CD8-positive, alpha-beta memory T cell (primary cell): ENCODE measurements at regions not wholly inside any gene's neighbourhood (a gene's known extent, or its start where the extent isn't known, plus 50 kb on each side); places are given as distances from the start of the nearest gene placed in this dataset.

Experiments used
- CTCF ChIA-PET: fragments of 350-600 bp; sonication (Branson Sonifier 250); formaldehyde crosslinking; loops from one replicate; lab custom pipeline; 2021; ENCODE audit warnings: antibody characterized with exemption; lab: Charles Lee
- POLR2A ChIA-PET: fragments of 350-600 bp; sonication (Branson Sonifier 250); formaldehyde crosslinking; loops from one replicate; lab custom pipeline; 2021; ENCODE audit warnings: antibody characterized with exemption; lab: Charles Lee
- DNase-seq, 5 donors: peaks; one replicate each; pipeline versions ENCODE4 v3.0.0 to v3.0.0-alpha.2; 2020 to 2022; ENCODE audit warnings: mixed read lengths in 1 of 5
- H3K27ac ChIP-seq: one replicate; pipeline ENCODE4 v1.7.0; 2013; ENCODE audit warnings: low read depth, mild to moderate bottlenecking, low read length, moderate library complexity
- H3K27me3 ChIP-seq: 2 replicates; pipeline ENCODE4 v1.7.0; 2013; ENCODE audit warnings: low read length, mild to moderate bottlenecking; ENCODE audit not compliant: insufficient read depth, poor library complexity, severe bottlenecking
- H3K36me3 ChIP-seq: 2 replicates; pipeline ENCODE4 v1.7.0; 2013; ENCODE audit warnings: mild to moderate bottlenecking, low read length, moderate library complexity; ENCODE audit not compliant: insufficient read depth
- H3K4me1 ChIP-seq: 2 replicates; pipeline ENCODE4 v1.7.0; 2013; ENCODE audit warnings: mild to moderate bottlenecking, low read length, moderate library complexity; ENCODE audit not compliant: insufficient read depth
- H3K4me3 ChIP-seq: 2 replicates; pipeline ENCODE4 v1.7.0; 2013; ENCODE audit warnings: mild to moderate bottlenecking, low read length
- H3K9me3 ChIP-seq: 2 replicates; pipeline ENCODE4 v1.7.0; 2013; ENCODE audit warnings: mild to moderate bottlenecking, low read length
- H3K27ac Mint-ChIP-seq, 8 donors: one replicate each; pipeline ENCODE4 v1.8.0; 2020 to 2021; ENCODE audit warnings: mixed read lengths in 8 of 8, mild to moderate bottlenecking in 6 of 8, inconsistent platforms in 3 of 8, moderate library complexity in 3 of 8
- H3K27me3 Mint-ChIP-seq, 2 donors: one replicate each; pipeline ENCODE4 v1.8.0; 2020 to 2021; ENCODE audit warnings: mixed read lengths in 2 of 2, mild to moderate bottlenecking in 1 of 2, moderate library complexity in 1 of 2
- H3K36me3 Mint-ChIP-seq, 3 donors: one replicate each; pipeline ENCODE4 v1.8.0; 2020 to 2021; ENCODE audit warnings: mixed read lengths in 3 of 3, inconsistent platforms in 1 of 3, mild to moderate bottlenecking in 1 of 3
- H3K4me1 Mint-ChIP-seq, 3 donors: one replicate each; pipeline ENCODE4 v1.8.0; 2020 to 2021; ENCODE audit warnings: mixed read lengths in 3 of 3, inconsistent platforms in 1 of 3, mild to moderate bottlenecking in 1 of 3
- H3K4me3 Mint-ChIP-seq, 7 donors: one replicate each; pipeline ENCODE4 v1.8.0; 2020 to 2021; ENCODE audit warnings: mixed read lengths in 7 of 7, mild to moderate bottlenecking in 6 of 7, moderate library complexity in 4 of 7, inconsistent platforms in 2 of 7
- H3K9me3 Mint-ChIP-seq, 5 donors: one replicate each; pipeline ENCODE4 v1.8.0; 2020 to 2022; ENCODE audit warnings: mixed read lengths in 5 of 5, mild to moderate bottlenecking in 3 of 5, moderate library complexity in 2 of 5, inconsistent platforms in 1 of 5

DNA sequence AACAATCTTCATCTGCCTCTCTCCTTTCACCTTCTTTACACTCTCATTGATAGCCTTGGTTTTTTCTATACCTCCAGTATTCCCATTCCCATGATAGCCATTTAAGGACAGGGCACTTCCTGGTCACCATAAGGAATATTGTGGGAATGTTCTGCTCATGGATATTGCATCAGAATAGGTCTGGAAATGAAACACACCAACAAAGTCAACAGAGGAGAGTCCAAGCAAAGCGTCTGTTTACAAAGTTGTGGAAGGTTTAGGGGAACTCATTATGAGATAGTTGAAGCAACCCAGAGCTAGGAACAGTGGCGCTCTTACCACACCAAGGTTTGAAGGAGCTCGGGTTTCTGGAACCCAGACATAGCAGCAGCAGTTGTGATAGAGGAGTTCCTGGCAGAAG lies 150.3 kb upstream of the TNP1 start:
- ChIA-PET POLR2A (no interaction called here), CTCF (no interaction called here)
- no peaks in the 10 kb centered on the region for H3K9me3 ChIP-seq
- no peak for DNase-seq
- no peaks in the 10 kb centered on the region for H3K27me3 ChIP-seq
- no peak overlapping the region for H3K27ac ChIP-seq
- H3K27me3 Mint-ChIP-seq: peaks cover 9 to 12% of the 10 kb centered on the region in 2 donors
- no peak overlapping the region for H3K4me3 Mint-ChIP-seq
- no peak overlapping the region for H3K4me3 ChIP-seq
- no peaks in the 10 kb centered on the region for H3K36me3 ChIP-seq
- H3K27ac Mint-ChIP-seq: no peak overlapping the region
- no peaks in the 10 kb centered on the region for H3K4me1 ChIP-seq
- no peaks in the 10 kb centered on the region for H3K36me3 Mint-ChIP-seq
- no peaks in the 10 kb centered on the region for H3K4me1 Mint-ChIP-seq
- peaks cover 0 to 5% (median 0%) of the 10 kb centered on the region in 5 donors for H3K9me3 Mint-ChIP-seq

DNA sequence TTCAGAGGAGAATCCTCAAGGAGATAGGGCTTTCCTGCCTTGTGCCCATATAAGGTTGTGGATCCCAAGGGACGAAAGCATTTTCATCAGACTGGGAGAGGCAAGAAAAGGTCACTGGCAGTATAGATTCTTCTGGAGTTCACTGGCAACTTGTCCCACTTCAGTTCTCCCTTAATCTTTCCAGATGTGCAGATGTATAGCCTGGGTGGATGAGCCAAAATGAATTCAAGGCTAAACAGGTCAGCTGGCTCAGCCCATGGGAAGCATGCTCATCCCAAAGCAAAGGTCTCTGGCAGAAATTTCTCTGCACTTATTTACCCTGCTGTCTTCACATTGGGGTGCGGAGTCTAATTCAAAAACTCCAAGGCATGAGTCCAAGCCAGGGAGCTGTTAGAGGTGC lies 148.9 kb upstream of the TNP1 start:
- no peak overlapping the region for H3K27ac ChIP-seq
- no peak for DNase-seq
- H3K4me3 ChIP-seq: no peak overlapping the region
- CTCF ChIA-PET: no interaction called here
- H3K9me3 ChIP-seq: no peaks in the 10 kb centered on the region
- peaks cover 4 to 8% of the 10 kb centered on the region in 2 donors for H3K27me3 Mint-ChIP-seq
- no peak overlapping the region for H3K27ac Mint-ChIP-seq
- H3K27me3 ChIP-seq: no peaks in the 10 kb centered on the region
- no peaks in the 10 kb centered on the region for H3K4me1 Mint-ChIP-seq
- H3K9me3 Mint-ChIP-seq: peaks cover 0 to 5% (median 0%) of the 10 kb centered on the region in 5 donors
- H3K36me3 Mint-ChIP-seq: no peaks in the 10 kb centered on the region
- no peaks in the 10 kb centered on the region for H3K4me1 ChIP-seq
- no peak overlapping the region for H3K4me3 Mint-ChIP-seq
- POLR2A ChIA-PET: no interaction called here
- no peaks in the 10 kb centered on the region for H3K36me3 ChIP-seq

DNA sequence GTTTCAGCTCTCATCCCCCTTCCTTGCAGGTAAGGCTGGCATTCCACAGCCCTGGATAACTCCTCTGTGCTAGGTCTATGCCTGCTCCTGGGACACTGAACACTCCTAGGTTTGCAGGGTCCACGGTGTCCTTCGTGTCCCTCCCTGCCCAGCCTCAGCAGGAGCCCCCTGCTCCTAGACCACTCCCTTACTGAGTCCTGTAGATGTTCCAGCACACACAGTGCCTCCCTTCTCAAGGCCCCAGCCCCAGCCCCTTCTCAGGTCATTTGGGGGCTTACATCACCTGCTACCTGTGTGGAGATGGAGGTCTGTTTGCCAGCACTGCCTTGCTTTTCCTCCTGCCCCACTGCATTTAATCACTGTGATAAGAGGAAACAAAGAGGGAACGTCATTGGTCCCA lies 146.4 kb upstream of the TNP1 start:
- Mint-ChIP-seq H3K27me3 (peaks cover 0 to 4% of the 10 kb centered on the region in 2 donors), H3K4me3 (no peak overlapping the region), H3K4me1 (no peaks in the 10 kb centered on the region), H3K36me3 (no peaks in the 10 kb centered on the region), H3K27ac (no peak overlapping the region), H3K9me3 (peaks cover 0 to 2% (median 0%) of the 10 kb centered on the region in 5 donors)
- ChIA-PET CTCF (no interaction called here), POLR2A (no interaction called here)
- Histone ChIP-seq H3K27ac (no peak overlapping the region), H3K9me3 (no peaks in the 10 kb centered on the region), H3K4me1 (no peaks in the 10 kb centered on the region), H3K27me3 (no peaks in the 10 kb centered on the region), H3K4me3 (no peak overlapping the region), H3K36me3 (no peaks in the 10 kb centered on the region)
- no peak for DNase-seq

DNA sequence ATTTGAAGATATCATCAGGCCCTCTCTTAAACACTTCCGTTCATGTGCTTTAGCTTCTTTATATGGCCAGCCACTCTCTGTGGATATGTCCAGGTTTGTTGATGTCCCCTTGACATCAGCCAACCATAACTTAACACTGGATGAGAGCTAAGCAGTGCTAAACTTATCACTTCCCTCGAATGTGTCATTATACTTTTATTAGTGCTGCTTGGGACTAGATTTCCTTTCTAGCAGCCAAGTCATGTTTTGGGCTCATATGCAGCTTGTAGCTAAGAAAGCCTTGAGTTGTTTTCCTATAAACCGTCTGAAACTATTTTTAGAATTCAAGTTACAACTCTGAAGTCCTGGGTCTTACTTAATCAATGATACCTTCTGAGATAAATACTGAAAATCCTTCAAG lies 144.8 kb upstream of the TNP1 start:
- no peaks in the 10 kb centered on the region for H3K36me3 ChIP-seq
- H3K4me3 Mint-ChIP-seq: no peak overlapping the region
- ChIA-PET CTCF (no interaction called here), POLR2A (no interaction called here)
- H3K27me3 ChIP-seq: no peaks in the 10 kb centered on the region
- DNase-seq: no peak
- H3K9me3 Mint-ChIP-seq: peaks cover 0 to 2% (median 0%) of the 10 kb centered on the region in 5 donors
- no peak overlapping the region for H3K27ac ChIP-seq
- no peak overlapping the region for H3K27ac Mint-ChIP-seq
- H3K4me1 Mint-ChIP-seq: no peaks in the 10 kb centered on the region
- H3K27me3 Mint-ChIP-seq: peaks cover 0 to 4% of the 10 kb centered on the region in 2 donors
- H3K4me3 ChIP-seq: no peak overlapping the region
- H3K36me3 Mint-ChIP-seq: no peaks in the 10 kb centered on the region
- no peaks in the 10 kb centered on the region for H3K4me1 ChIP-seq
- no peaks in the 10 kb centered on the region for H3K9me3 ChIP-seq

DNA sequence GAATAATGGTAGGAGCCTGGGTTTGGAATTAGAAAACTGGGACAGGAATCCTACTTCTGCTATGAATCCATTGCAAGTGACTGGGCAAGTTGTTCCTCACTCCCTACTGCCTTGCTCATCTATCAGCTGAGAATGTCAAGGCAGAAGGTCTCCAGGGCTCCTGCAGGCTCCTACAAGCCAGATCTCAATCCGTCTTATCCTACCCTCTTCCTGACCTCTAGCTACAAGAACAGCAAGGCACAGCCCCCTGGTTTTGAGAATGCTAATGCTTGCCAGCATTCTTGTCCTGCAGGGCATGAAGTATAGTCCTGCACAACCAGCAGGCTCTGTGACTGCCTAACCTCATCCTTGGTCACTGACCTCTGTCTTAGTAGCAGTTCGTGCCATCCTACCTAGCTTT lies 141.9 kb upstream of the TNP1 start:
- ChIA-PET CTCF (no interaction called here), POLR2A (no interaction called here)
- H3K36me3 ChIP-seq: no peaks in the 10 kb centered on the region
- no peaks in the 10 kb centered on the region for H3K9me3 ChIP-seq
- no peaks in the 10 kb centered on the region for H3K4me1 ChIP-seq
- DNase-seq: no peak
- Mint-ChIP-seq H3K4me1 (no peaks in the 10 kb centered on the region), H3K4me3 (no peak overlapping the region), H3K27me3 (peaks cover 0 to 4% of the 10 kb centered on the region in 2 donors), H3K9me3 (no peaks in the 10 kb centered on the region), H3K27ac (no peak overlapping the region), H3K36me3 (no peaks in the 10 kb centered on the region)
- no peaks in the 10 kb centered on the region for H3K27me3 ChIP-seq
- no peak overlapping the region for H3K4me3 ChIP-seq
- H3K27ac ChIP-seq: no peak overlapping the region

DNA sequence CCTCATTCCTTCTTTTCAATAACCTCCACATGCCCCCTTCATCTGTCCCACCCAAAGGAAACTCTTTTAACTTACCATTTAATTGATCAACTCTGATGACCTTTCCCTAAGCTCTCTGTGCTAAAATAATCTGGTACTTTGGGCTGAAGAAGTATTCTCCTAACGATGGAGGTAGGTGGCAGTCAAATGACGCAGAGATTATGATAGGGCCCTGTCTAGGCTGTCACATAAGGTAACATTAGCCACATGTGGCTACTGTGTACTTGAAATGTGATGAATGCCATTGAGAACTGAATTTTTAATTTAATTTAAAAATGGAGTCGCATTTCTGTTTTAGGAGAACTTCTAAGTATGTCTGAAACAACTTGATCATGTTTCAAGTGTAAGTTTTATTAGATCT lies 140.5 kb upstream of the TNP1 start:
- H3K4me1 ChIP-seq: no peaks in the 10 kb centered on the region
- no peak overlapping the region for H3K27ac ChIP-seq
- no peaks in the 10 kb centered on the region for H3K27me3 ChIP-seq
- no peak overlapping the region for H3K4me3 ChIP-seq
- Mint-ChIP-seq H3K4me1 (no peaks in the 10 kb centered on the region), H3K27me3 (peaks cover 0 to 4% of the 10 kb centered on the region in 2 donors), H3K4me3 (no peak overlapping the region), H3K36me3 (no peaks in the 10 kb centered on the region), H3K9me3 (no peaks in the 10 kb centered on the region), H3K27ac (no peak overlapping the region)
- no peak for DNase-seq
- POLR2A ChIA-PET: no interaction called here
- CTCF ChIA-PET: no interaction called here
- H3K36me3 ChIP-seq: no peaks in the 10 kb centered on the region
- no peaks in the 10 kb centered on the region for H3K9me3 ChIP-seq

DNA sequence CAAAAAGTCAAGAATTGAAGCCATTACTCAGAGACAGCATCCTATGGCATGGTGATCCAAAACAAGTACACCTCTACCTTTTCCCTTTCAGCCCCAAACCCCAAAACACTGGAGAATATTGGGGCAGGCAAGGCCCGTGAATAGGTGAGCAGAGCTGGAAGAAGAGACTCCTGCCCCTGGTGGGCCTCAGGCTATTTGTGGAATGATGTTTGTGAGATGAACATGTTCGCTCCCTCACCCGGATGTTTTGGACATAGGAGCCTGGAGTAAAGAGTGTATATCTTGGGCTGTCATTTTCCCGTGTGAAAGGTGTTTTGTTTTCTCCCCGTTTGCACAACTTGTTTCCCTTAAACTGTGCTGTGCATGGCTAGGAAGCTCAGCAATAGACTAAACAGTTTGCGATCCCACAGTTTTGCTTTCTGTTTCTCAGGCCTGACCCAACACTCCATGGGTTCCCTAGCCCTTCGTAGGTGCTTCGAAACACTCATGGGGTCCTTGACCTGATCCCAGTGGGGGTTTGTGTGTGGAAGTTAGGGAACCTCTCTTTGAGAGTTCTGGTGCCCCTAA lies 136.5 kb upstream of the TNP1 start:
- peaks cover 0 to 3% (median 0%) of the 10 kb centered on the region in 5 donors for H3K9me3 Mint-ChIP-seq
- CTCF ChIA-PET: no interaction called here

DNA sequence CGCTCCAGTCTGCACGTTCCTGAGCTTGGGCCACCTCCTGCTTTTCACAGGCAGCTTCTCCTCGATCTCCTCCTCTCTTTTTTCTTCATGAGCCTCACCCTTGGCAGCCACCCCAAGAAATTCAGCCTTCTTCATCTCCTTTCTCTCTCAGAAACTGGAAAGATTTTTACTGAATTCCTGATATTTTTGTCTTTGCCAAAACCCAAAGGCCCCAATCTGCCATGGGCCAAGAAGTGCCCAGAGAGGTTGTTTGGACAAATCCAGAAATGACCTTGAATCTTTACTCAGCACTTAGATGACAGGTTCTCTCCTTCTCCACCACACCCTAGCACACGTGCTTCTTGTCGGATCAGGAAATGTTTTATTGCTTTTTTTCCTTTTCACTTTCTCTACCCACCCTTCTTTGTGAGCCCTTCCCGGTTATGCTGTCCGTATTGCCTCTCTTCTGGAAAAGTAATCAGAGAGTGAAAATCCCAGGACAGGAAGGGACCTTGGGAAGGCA lies 134.5 kb upstream of the TNP1 start:
- peaks cover 4 to 14% of the 10 kb centered on the region in 2 donors for H3K27me3 Mint-ChIP-seq
- CTCF ChIA-PET: no interaction called here
- Histone ChIP-seq H3K4me1 (no peaks in the 10 kb centered on the region), H3K4me3 (no peak overlapping the region), H3K9me3 (no peaks in the 10 kb centered on the region), H3K27me3 (no peaks in the 10 kb centered on the region), H3K27ac (no peak overlapping the region), H3K36me3 (no peaks in the 10 kb centered on the region)
- H3K4me3 Mint-ChIP-seq: no peak overlapping the region
- H3K4me1 Mint-ChIP-seq: no peaks in the 10 kb centered on the region
- POLR2A ChIA-PET: no interaction called here
- no peaks in the 10 kb centered on the region for H3K36me3 Mint-ChIP-seq
- DNase-seq: no peak
- H3K9me3 Mint-ChIP-seq: peaks cover 0 to 3% (median 0%) of the 10 kb centered on the region in 5 donors
- H3K27ac Mint-ChIP-seq: no peak overlapping the region

More for the DNA sequence above, 136.5 kb upstream of the TNP1 start:
- Histone ChIP-seq H3K4me1 (no peaks in the 10 kb centered on the region), H3K36me3 (no peaks in the 10 kb centered on the region), H3K27me3 (no peaks in the 10 kb centered on the region), H3K4me3 (no peak overlapping the region), H3K27ac (no peak overlapping the region), H3K9me3 (no peaks in the 10 kb centered on the region)
- H3K27ac Mint-ChIP-seq: no peak overlapping the region
- POLR2A ChIA-PET: no interaction called here
- no peaks in the 10 kb centered on the region for H3K4me1 Mint-ChIP-seq
- no peaks in the 10 kb centered on the region for H3K36me3 Mint-ChIP-seq
- DNase-seq: no peak
- H3K4me3 Mint-ChIP-seq: no peak overlapping the region
- peaks cover 2 to 14% of the 10 kb centered on the region in 2 donors for H3K27me3 Mint-ChIP-seq
